Tibial artery (tissue), 4 donors: ENCODE measurements at regions not wholly inside any gene's neighbourhood (a gene's known extent, or its start where the extent isn't known, plus 50 kb on each side); places are given as distances from the start of the nearest gene placed in this dataset.

ENCODE experiments used
- DNase-seq, 2 donors: peaks; one replicate each; pipeline ENCODE4 v3.0.0-alpha.2; 2019
- H3K27ac ChIP-seq, 2 donors: fragments of 200-600 bp; sonication (generic) in 1 of 2; 1 replicate in 1 of 2; 2 replicates in 1 of 2; pipeline ENCODE4 v1.5.1; 2018 to 2019; ENCODE audit warnings: mild to moderate bottlenecking in 1 of 2
- H3K27me3 ChIP-seq, 2 donors: fragments of 200-600 bp; sonication (generic) in 1 of 2; one replicate each; pipeline versions ENCODE4 v1.5.1 to v1.6.0; 2016 to 2019
- H3K36me3 ChIP-seq, 3 donors: fragments of 200-600 bp; sonication (generic) in 2 of 3; one replicate each; pipeline ENCODE4 v1.5.1; 2016 to 2019; ENCODE audit warnings: mild to moderate bottlenecking in 2 of 3
- H3K4me1 ChIP-seq, 4 donors: fragments of 200-600 bp; sonication (generic) in 2 of 4; 1 replicate in 3 of 4; 2 replicates in 1 of 4; pipeline ENCODE4 v1.5.1; 2016 to 2019
- H3K4me3 ChIP-seq, 2 donors: fragments of 200-600 bp; sonication (generic) in 1 of 2; 1 replicate in 1 of 2; 2 replicates in 1 of 2; pipeline ENCODE4 v1.5.1; 2018 to 2019; ENCODE audit warnings: mild to moderate bottlenecking in 2 of 2
- H3K9me3 ChIP-seq, 3 donors: fragments of 200-600 bp; sonication (generic) in 1 of 3; one replicate each; pipeline ENCODE4 v1.5.1; 2016 to 2019
- intact Hi-C: fragments of 100-400 bp; cut with DNase I; formaldehyde crosslinking; loops from one replicate; pipeline ENCODE4 v1.15.0; 2023; ENCODE audit warnings: low total_unique reads
- TF ChIP-seq, protein P1 (sequence below), 2 experiments: fragments of 200-600 bp in 1 of 2; fragments of 450-650 bp in 1 of 2; IDR thresholded peaks; one replicate each; pipeline ENCODE4 v1.5.1; 2017 to 2019; ENCODE audit warnings: antibody characterized with exemption in 2 of 2, mild to moderate bottlenecking in 1 of 2, moderate library complexity in 1 of 2

DNA sequence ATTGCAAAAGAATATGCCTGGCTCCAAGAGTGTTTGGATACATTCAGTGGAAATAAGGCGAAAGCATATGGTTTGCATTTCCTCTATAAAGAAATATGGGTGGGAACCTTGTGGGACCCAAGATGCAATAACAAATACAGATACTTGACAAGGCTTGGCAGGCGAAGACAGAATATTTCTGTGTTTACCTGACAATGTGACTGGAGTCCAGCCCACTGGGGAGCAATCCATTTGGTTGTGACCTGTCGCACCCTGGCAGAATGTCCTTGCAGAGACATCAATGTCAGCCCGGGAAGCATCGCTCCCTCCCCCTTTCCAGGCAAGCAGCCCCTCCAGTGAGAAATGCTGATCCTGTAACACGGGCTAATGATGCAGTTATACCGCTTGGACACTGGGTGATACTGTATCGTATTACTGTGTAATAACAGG, 296.6 kb downstream of the MAF start:
- Histone ChIP-seq H3K4me1 (no peaks in the 10 kb centered on the region), H3K27me3 (peaks cover 0 to 11% of the 10 kb centered on the region in 2 donors), H3K4me3 (no peak overlapping the region), H3K9me3 (no peaks in the 10 kb centered on the region), H3K27ac (no peak overlapping the region), H3K36me3 (no peaks in the 10 kb centered on the region)
- DNase-seq = no peak
- TF ChIP-seq, protein P1, sequence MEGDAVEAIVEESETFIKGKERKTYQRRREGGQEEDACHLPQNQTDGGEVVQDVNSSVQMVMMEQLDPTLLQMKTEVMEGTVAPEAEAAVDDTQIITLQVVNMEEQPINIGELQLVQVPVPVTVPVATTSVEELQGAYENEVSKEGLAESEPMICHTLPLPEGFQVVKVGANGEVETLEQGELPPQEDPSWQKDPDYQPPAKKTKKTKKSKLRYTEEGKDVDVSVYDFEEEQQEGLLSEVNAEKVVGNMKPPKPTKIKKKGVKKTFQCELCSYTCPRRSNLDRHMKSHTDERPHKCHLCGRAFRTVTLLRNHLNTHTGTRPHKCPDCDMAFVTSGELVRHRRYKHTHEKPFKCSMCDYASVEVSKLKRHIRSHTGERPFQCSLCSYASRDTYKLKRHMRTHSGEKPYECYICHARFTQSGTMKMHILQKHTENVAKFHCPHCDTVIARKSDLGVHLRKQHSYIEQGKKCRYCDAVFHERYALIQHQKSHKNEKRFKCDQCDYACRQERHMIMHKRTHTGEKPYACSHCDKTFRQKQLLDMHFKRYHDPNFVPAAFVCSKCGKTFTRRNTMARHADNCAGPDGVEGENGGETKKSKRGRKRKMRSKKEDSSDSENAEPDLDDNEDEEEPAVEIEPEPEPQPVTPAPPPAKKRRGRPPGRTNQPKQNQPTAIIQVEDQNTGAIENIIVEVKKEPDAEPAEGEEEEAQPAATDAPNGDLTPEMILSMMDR (IDR thresholded peaks at IDR 0.05) = no peak
- intact Hi-C loops = no loop called here

DNA sequence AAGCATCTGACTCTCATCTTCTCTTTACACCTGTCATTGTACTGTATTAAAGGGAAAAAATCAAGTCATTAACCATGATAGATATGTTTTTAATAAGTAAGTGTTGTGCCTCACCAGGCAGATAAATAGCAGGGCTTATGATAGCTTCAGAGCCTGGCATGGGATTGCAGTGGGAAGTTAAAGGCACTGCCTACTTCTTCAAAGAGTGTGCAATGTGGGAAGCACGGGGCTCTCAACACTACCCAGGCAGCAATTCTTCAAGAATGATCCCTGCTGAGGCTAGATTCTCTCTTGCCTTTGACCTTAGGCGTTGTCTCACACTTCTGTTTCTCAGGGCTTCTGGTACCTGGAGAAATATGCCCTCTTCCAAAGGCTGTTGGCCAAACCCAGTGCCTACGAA, 297.3 kb downstream of the MAF start:
- peaks cover 0 to 11% of the 10 kb centered on the region in 2 donors for H3K27me3 ChIP-seq
- H3K4me3 ChIP-seq = no peak overlapping the region
- no peak overlapping the region for H3K27ac ChIP-seq
- intact Hi-C loops = no loop called here
- TF ChIP-seq, protein P1 (IDR thresholded peaks at IDR 0.05) = no peak
- no peaks in the 10 kb centered on the region for H3K9me3 ChIP-seq
- H3K36me3 ChIP-seq = no peaks in the 10 kb centered on the region
- no peaks in the 10 kb centered on the region for H3K4me1 ChIP-seq
- no peak for DNase-seq

DNA sequence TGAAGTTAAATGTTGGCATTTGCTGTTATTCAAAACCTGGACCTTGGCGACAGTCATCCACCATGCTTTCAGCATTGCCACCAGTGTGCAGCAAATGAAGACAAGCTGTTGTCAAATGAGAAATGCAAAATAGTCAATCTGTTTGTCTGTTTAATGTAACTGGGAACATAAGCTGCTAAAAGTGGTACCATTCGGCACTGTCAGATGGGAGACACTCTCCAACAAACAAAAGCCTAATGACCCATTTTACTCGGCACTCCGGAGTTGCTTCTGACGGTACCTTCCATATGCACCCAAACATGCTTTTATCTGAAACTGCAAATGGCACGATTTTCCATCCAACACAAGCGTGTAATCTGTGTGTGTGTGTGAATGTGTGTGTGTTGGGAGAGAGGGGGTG, 297.8 kb downstream of the MAF start:
- H3K4me3 ChIP-seq = no peak overlapping the region
- no peak overlapping the region for H3K27ac ChIP-seq
- DNase-seq = no peak

DNA sequence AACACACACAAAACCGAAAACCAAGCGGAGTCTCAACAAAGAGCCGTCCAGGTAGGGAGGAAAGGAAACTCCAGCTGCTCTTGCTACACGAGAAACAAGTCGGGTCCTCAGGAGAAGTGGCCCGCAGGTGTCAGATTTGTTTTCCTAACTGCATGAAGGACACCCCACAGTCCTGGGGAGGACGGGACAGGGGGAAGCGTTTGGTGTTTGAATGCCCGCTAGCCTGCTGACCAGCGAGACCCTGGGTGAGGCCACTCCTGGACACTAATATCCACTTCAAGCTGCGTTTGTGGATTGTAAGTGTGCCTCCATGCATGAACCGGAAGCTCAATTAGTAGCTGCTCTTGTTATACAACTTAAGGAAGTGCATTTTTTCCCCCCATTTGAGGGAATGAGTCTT, 299.5 kb downstream of the MAF start:
- Histone ChIP-seq H3K36me3 (no peaks in the 10 kb centered on the region), H3K9me3 (no peaks in the 10 kb centered on the region), H3K27me3 (peaks cover 0 to 11% of the 10 kb centered on the region in 2 donors), H3K4me3 (no peak overlapping the region), H3K4me1 (no peaks in the 10 kb centered on the region), H3K27ac (no peak overlapping the region)
- DNase-seq = no peak
- intact Hi-C loops = no loop called here
- TF ChIP-seq, protein P1 (IDR thresholded peaks at IDR 0.05) = no peak

More for the DNA sequence above, 297.8 kb downstream of the MAF start:
- H3K36me3 ChIP-seq = no peaks in the 10 kb centered on the region
- no peaks in the 10 kb centered on the region for H3K9me3 ChIP-seq
- TF ChIP-seq, protein P1 (IDR thresholded peaks at IDR 0.05) = no peak
- intact Hi-C loops = no loop called here
- H3K27me3 ChIP-seq = peaks cover 0 to 11% of the 10 kb centered on the region in 2 donors
- H3K4me1 ChIP-seq = no peaks in the 10 kb centered on the region

DNA sequence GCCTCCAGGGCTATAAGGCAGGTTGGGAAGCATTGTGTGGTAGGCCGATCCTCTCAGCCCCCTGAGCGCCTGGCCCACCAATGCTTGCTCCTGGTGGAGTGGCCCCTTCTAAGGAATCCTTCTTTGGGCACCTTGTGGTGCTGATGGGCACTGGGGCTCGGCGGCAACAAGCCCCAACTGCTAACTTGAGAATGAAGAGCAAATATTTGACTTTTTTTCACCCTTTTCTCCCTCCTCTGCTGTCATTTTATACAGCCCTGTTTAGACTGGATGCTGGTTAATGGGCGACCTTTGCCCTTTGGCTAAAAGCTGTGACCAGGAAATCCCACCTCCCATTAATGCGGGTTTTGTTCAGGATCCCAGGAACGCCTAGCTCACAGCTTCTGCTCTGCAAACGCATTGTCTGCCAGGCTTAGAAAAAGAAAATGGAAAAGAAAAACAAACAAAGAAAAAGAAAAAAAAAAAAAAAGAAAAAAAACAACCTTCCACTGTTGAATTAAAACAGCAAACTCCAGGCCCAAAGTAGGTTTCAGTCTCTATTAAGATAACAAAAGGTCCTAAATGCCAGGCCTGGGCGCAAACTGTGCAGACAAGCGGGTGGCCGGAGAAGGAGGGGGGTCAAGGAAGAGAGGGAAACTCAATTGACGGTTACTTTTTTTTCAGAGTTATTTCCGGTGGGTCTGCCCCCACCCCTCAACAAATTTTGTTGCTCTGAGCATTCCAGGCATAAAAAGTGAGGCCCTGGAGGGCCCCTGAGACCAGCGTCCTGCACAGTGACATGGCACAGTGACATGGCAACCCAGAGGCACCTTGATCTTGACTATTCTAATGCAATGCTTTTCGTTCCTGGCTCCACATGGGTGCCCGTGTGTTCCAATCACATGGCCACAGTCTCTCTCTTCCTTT, 301.4 kb downstream of the MAF start:
- H3K27me3 ChIP-seq = peaks cover 0 to 2% of the 10 kb centered on the region in 2 donors
- no peaks in the 10 kb centered on the region for H3K9me3 ChIP-seq
- H3K27ac ChIP-seq = no peak overlapping the region
- TF ChIP-seq, protein P1 (IDR thresholded peaks at IDR 0.05) = no peak
- intact Hi-C loops = no loop called here
- no peak overlapping the region for H3K4me3 ChIP-seq
- no peaks in the 10 kb centered on the region for H3K36me3 ChIP-seq
- no peak for DNase-seq
- no peaks in the 10 kb centered on the region for H3K4me1 ChIP-seq
